Kidney (tissue), 13 donors: ENCODE measurements at regions not wholly inside any gene's neighbourhood (a gene's known extent, or its start where the extent isn't known, plus 50 kb on each side); places are given as distances from the start of the nearest gene placed in this dataset.
A peak's percentile ranks its signal among the peaks of the same experiment; 100 is the strongest.

Experiments used
- DNase-seq, 5 donors: peaks; one replicate each; pipeline ENCODE4 v3.0.0-alpha.2; 2013 to 2020
- FAIRE-seq: peaks from 2 replicates; lab custom pipeline; 2012; peaks lifted over from hg19 to GRCh38; lab: Jason Lieb, UNC
- H3K27ac ChIP-seq, 2 donors: one replicate each; pipeline ENCODE4 v1.7.0; 2013; ENCODE audit warnings: low read depth in 2 of 2, low read length in 2 of 2, inconsistent platforms in 1 of 2
- H3K27me3 ChIP-seq: one replicate; pipeline ENCODE4 v1.7.1; 2013; ENCODE audit warnings: low read length, inconsistent platforms; ENCODE audit not compliant: control insufficient read depth, insufficient read depth
- H3K36me3 ChIP-seq, 3 donors: one replicate each; pipeline versions ENCODE4 v1.7.0 to v1.7.1; 2013; ENCODE audit warnings: low read length in 3 of 3, control low read depth in 1 of 3, inconsistent platforms in 1 of 3; ENCODE audit not compliant: insufficient read depth in 3 of 3, control insufficient read depth in 2 of 3
- H3K4me1 ChIP-seq, 3 donors: one replicate each; pipeline versions ENCODE4 v1.7.0 to v1.7.1; 2013; ENCODE audit warnings: low read length in 3 of 3, inconsistent platforms in 1 of 3, low read depth in 1 of 3; ENCODE audit not compliant: control insufficient read depth in 2 of 3, insufficient read depth in 2 of 3
- H3K4me3 ChIP-seq, 3 donors: one replicate each; pipeline versions ENCODE4 v1.7.0 to v1.8.1; 2013; ENCODE audit warnings: low read length in 3 of 3, control low read depth in 1 of 3, inconsistent platforms in 1 of 3
- H3K9ac ChIP-seq, 3 donors: one replicate each; pipeline versions ENCODE4 v1.7.0 to v1.7.1; 2013; ENCODE audit warnings: low read length in 3 of 3, control low read depth in 1 of 3, inconsistent platforms in 1 of 3
- H3K9me3 ChIP-seq, 3 donors: one replicate each; pipeline versions ENCODE4 v1.7.0 to v1.7.1; 2013; ENCODE audit warnings: low read length in 3 of 3, control low read depth in 1 of 3, inconsistent platforms in 1 of 3; ENCODE audit not compliant: control insufficient read depth in 2 of 3, insufficient read depth in 1 of 3
- CTCF ChIP-seq: IDR thresholded peaks from 3 replicates; pipeline ENCODE4 v1.5.1; 2012; ENCODE audit warnings: mild to moderate bottlenecking, moderate library complexity, borderline replicate concordance; ENCODE audit not compliant: insufficient read depth; ENCODE audit errors: extremely low read depth
- intact Hi-C: fragments of 100-400 bp; cut with DNase I; formaldehyde crosslinking; loops from one replicate; pipeline ENCODE4 v1.11.1; 2022
- donor health status: control.
- donor health status: control.
- donor health status: control.
- donor health status: control.
- donor health status: control.
- donor health status: DM: yes; HTN: yes; CAD: no.
- donor health status: Normal renal cell carcinoma (clear cell type).

DNA sequence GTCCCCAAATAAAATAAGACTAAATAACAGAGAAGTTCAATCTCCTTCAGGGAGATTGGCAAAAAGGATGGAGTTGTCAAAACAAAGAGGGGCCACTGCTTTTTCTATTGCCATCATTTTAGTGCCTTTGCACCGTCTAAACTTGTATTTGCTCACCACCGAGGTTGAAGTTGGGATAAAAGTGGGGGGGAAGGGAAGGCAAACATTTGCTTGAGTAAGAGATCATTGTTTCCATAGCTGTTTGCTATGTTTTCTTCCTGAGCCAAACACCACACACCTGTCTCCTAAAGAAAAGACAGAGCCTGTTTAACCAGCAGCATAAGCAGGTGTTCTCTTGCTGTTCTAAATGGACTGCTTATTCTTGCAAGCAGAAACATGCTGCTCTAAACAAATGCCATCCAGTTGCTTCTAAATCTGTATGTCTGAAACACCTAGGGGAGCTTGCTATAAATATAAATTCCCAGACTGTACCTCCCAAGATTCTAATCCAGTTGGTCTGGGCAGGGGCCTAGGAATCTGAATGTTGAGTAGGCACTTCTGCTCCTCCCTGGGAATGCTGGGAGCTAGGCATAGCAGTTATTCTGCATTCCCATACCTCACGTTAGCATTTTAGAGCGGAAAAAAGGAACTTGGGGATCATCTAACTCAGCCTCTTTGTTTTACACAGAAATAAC, 179.4 kb upstream of the ARL4C start:
- no peak for TF ChIP-seq CTCF
- Histone ChIP-seq H3K27me3 (no peaks in the 10 kb centered on the region), H3K9me3 (no peaks in the 10 kb centered on the region), H3K9ac (no peak overlapping the region), H3K27ac (peak overlapping the region in 1 of 2 donors; percentile 1), H3K4me1 (peaks cover 3 to 15% (median 12%) of the 10 kb centered on the region in 3 donors), H3K4me3 (no peak overlapping the region), H3K36me3 (no peaks in the 10 kb centered on the region)
- no peak for FAIRE-seq
- DNase-seq, result no peak
- intact Hi-C loops, result no loop called here

GRCh38 chr2:234674781-234675201, 177.9 kb upstream of the ARL4C start:
- intact Hi-C loops, result no loop called here
- TF ChIP-seq CTCF, result no peak
- H3K9me3 ChIP-seq, result no peaks in the 10 kb centered on the region
- DNase-seq (peak in 1 of 5 donors; percentile 23), FAIRE-seq (no peak)
- no peak overlapping the region for H3K4me3 ChIP-seq
- no peak overlapping the region for H3K9ac ChIP-seq
- peaks cover 0 to 12% (median 3%) of the 10 kb centered on the region in 3 donors for H3K4me1 ChIP-seq
- H3K27me3 ChIP-seq, result no peaks in the 10 kb centered on the region
- H3K36me3 ChIP-seq, result no peaks in the 10 kb centered on the region
- H3K27ac ChIP-seq, result no peak overlapping the region

DNA sequence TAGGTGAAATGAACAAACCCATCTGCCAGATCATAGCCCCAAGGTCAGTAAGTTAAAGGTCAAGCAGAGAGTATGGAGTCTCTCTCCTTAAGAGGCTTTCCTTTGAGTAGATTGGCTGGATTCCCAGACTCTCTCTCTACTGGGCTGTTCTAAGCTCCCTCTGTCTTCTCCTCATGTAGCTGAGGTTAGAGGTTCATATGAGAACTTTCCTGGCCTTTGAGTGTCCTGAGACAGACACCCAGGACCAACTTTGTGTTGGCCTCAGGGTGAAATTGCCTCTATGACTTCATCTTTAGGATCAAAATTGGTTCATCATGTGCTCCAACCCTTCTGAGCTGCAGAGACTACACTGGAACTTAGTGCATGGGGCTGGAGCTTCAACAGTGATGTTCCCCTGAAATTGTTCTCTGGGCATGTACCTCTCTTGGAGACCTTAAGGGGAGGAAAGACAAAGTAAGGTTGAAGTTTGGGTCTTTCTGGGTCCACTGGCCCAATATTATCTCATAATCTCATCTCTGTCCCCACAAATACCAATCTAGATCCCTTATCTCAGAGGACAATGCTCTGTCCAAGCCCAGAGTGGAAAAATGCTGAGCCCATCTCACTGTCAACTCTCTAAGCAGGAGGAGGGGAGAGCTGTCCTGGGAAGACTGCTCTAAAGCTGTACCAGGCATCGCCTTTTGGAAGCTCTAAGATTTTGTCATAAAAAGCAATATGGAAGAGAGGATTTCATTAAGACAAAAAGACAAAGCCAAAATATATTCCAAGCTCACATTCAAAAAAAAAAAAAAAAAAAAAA, 177.3 kb upstream of the ARL4C start:
- Histone ChIP-seq H3K9me3 (no peaks in the 10 kb centered on the region), H3K9ac (no peak overlapping the region), H3K4me1 (peaks cover 0 to 6% (median 0%) of the 10 kb centered on the region in 3 donors), H3K27me3 (no peaks in the 10 kb centered on the region), H3K36me3 (no peaks in the 10 kb centered on the region), H3K4me3 (no peak overlapping the region), H3K27ac (no peak overlapping the region)
- DNase-seq (no peak), FAIRE-seq (no peak)
- no peak for TF ChIP-seq CTCF
- intact Hi-C loops, result no loop called here
